ENCODE measurements at regions not wholly inside any gene's neighbourhood (a gene's known extent, or its start where the extent isn't known, plus 50 kb on each side); places are given as distances from the start of the nearest gene placed in this dataset.

DNA sequence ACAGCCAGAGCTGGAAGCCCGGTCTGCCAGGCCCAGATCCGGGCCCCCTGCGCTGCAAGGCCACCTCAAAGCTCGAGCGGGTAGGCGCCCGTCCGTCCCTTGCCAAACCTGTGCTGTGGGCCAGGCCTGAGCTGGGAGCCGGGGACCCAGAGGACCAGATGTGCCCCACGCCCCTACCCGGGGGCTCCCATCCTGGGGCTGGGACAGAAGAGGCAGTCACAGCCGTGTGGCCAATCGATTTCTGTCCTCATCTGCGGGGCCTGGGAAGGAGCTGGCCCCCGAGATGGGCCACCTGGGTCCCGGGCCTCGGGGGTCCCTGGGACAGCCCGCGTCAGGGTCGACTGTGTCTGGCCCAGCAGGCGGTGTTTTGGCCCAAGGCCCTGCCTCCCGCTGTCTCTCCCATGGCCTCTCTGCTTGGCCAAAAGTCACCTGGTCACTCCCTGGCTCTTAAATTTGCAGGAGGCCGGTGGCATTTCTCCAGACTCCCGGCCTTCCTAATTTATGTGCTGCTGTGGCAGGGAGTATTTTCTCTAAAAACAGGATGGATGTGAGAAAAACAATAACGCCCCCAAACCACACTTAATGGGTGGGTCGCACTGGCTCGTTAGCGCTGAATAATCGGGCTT, 63.8 kb downstream of the UNCX start:
- TF ChIP-seq POLR2A (IDR thresholded peaks at IDR 0.05) (no peak), EP300 (IDR thresholded peaks at IDR 0.05) (no peak)
- TF ChIP-seq, protein P1, sequence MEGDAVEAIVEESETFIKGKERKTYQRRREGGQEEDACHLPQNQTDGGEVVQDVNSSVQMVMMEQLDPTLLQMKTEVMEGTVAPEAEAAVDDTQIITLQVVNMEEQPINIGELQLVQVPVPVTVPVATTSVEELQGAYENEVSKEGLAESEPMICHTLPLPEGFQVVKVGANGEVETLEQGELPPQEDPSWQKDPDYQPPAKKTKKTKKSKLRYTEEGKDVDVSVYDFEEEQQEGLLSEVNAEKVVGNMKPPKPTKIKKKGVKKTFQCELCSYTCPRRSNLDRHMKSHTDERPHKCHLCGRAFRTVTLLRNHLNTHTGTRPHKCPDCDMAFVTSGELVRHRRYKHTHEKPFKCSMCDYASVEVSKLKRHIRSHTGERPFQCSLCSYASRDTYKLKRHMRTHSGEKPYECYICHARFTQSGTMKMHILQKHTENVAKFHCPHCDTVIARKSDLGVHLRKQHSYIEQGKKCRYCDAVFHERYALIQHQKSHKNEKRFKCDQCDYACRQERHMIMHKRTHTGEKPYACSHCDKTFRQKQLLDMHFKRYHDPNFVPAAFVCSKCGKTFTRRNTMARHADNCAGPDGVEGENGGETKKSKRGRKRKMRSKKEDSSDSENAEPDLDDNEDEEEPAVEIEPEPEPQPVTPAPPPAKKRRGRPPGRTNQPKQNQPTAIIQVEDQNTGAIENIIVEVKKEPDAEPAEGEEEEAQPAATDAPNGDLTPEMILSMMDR (IDR thresholded peaks at IDR 0.05) = no peak
- H3K27me3 ChIP-seq = no peaks in the 10 kb centered on the region
- no peaks in the 10 kb centered on the region for H3K36me3 ChIP-seq
- intact Hi-C loops (cut with DNase I) = loop anchor here in 1 of 4 donors (10.0 kb wide), 1 partner anchor 752 kb away; no protein-coding TSS in a partner anchor
- no peak overlapping the region for H3K4me3 ChIP-seq
- no peaks in the 10 kb centered on the region for H3K9me3 ChIP-seq
- 27 to 33% (median 29%) methylated on average over 28 to 29 of the region's 29 CpGs for WGBS, 3 donors
- DNase-seq = no peak
- H3K4me1 ChIP-seq (ENCODE audit: insufficient read depth) = no peaks in the 10 kb centered on the region
- H3K27ac ChIP-seq = no peak overlapping the region

GRCh38 chr7:1297017-1297960, 64.6 kb downstream of the UNCX start:
- Histone ChIP-seq H3K36me3 (no peaks in the 10 kb centered on the region), H3K9me3 (no peaks in the 10 kb centered on the region), H3K4me3 (no peak overlapping the region), H3K27ac (no peak overlapping the region), H3K27me3 (no peaks in the 10 kb centered on the region), H3K4me1 (ENCODE audit: insufficient read depth) (no peaks in the 10 kb centered on the region)
- TF ChIP-seq EP300 (IDR thresholded peaks at IDR 0.05) (no peak), POLR2A (IDR thresholded peaks at IDR 0.05) (no peak)
- TF ChIP-seq, protein P1 (IDR thresholded peaks at IDR 0.05) = no peak
- intact Hi-C loops (cut with DNase I) = loop anchor here in 1 of 4 donors (10.0 kb wide), 1 partner anchor 752 kb away; no protein-coding TSS in a partner anchor
- 12 to 23% (median 17%) methylated on average over 44 of the region's 44 CpGs for WGBS, 3 donors
- no peak for DNase-seq

- H3K9me3 ChIP-seq = no peaks in the 10 kb centered on the region
- H3K4me3 ChIP-seq = no peak overlapping the region
- no peaks in the 10 kb centered on the region for H3K27me3 ChIP-seq
- DNase-seq = no peak
- WGBS, 3 donors = 69 to 75% (median 72%) methylated on average over 27 to 28 of the region's 28 CpGs
- no peak overlapping the region for H3K27ac ChIP-seq
- TF ChIP-seq, protein P1 (IDR thresholded peaks at IDR 0.05) = no peak
- no peak for TF ChIP-seq EP300 (IDR thresholded peaks at IDR 0.05)
- TF ChIP-seq POLR2A (IDR thresholded peaks at IDR 0.05) = no peak
- intact Hi-C loops (cut with DNase I) = loop anchor here in 1 of 4 donors (10.0 kb wide), 1 partner anchor 753 kb away; no protein-coding TSS in a partner anchor
- no peaks in the 10 kb centered on the region for H3K36me3 ChIP-seq
- no peaks in the 10 kb centered on the region for H3K4me1 ChIP-seq (ENCODE audit: insufficient read depth)
These were observed 65.6 kb downstream of the UNCX start for GRCh38 chr7:1298051-1298930.

Measured in ovary (tissue), 7 donors.